ENCODE measurements at regions not wholly inside any gene's neighbourhood (a gene's known extent, or its start where the extent isn't known, plus 50 kb on each side); places are given as distances from the start of the nearest gene placed in this dataset.

GRCh38 chr18:11369556-11369955, 220.2 kb upstream of the PIEZO2 start:
- no peak overlapping the region for H3K4me2 ChIP-seq
- ChIA-PET CTCF (interaction anchor here (1.6 kb wide), 1 partner anchor 59 kb away, joined by 6 read pairs; no protein-coding TSS in a partner anchor), POLR2A (no interaction called here)
- no peaks in the 10 kb centered on the region for H3K9me3 ChIP-seq
- H3K4me3 ChIP-seq (ENCODE audit: low read depth in 2 of 2, low read length in 1 of 2): no peak overlapping the region
- H3K79me2 ChIP-seq (ENCODE audit: insufficient read depth): no peaks in the 10 kb centered on the region
- H3K27me3 ChIP-seq (ENCODE audit: insufficient read depth): no peaks in the 10 kb centered on the region
- no peaks in the 10 kb centered on the region for H3K36me3 ChIP-seq (replicated peaks in 1 of 2; ENCODE audit: control insufficient read depth in 1 of 2, insufficient read depth in 2 of 2, low read length in 1 of 2)
- no peaks in the 10 kb centered on the region for H3K4me1 ChIP-seq (ENCODE audit: control insufficient read depth in 1 of 2, insufficient read depth in 2 of 2, low read depth in 1 of 2, low read length in 1 of 2)
- no peak overlapping the region for H3K27ac ChIP-seq (ENCODE audit: low read depth in 2 of 2, low read length in 1 of 2)
- 55% methylated on average over 7 of the region's 7 CpGs for WGBS (ENCODE audit: low lambda C conversion rate)
- H3F3A ChIP-seq (replicated peaks; ENCODE audit: insufficient read depth): no peaks in the 10 kb centered on the region
- no peak for DNase-seq
- no peaks in the 10 kb centered on the region for H4K20me1 ChIP-seq (ENCODE audit: insufficient read depth)
- no peak overlapping the region for H3K9ac ChIP-seq
- TF ChIP-seq NRF1 (IDR thresholded peaks at IDR 0.05; ENCODE audit: low read depth, low read length) (no peak), POLR2AphosphoS5 (IDR thresholded peaks at IDR 0.05; ENCODE audit: low read depth, low read length) (no peak), RAD21 (IDR thresholded peaks at IDR 0.05; ENCODE audit: low read length) (no peak), ELF1 (IDR thresholded peaks at IDR 0.05) (no peak), IRF3 (IDR thresholded peaks at IDR 0.05; ENCODE audit: low read depth, low read length) (no peak), TAF1 (IDR thresholded peaks at IDR 0.05; ENCODE audit: borderline replicate concordance, low read depth, low read length) (no peak), RFX5 (IDR thresholded peaks at IDR 0.05; ENCODE audit: low read length) (no peak), EP300 (IDR thresholded peaks at IDR 0.05; ENCODE audit: borderline replicate concordance in 1 of 2, low read depth in 1 of 2, low read length in 1 of 2) (no peak), EZH2phosphoT487 (IDR thresholded peaks at IDR 0.05; ENCODE audit: borderline replicate concordance, low read depth) (no peak), FOXM1 (IDR thresholded peaks at IDR 0.05; ENCODE audit: low read depth) (no peak), MEF2A (IDR thresholded peaks at IDR 0.05; ENCODE audit: borderline replicate concordance, low read depth) (no peak), TEAD4 (IDR thresholded peaks at IDR 0.05; ENCODE audit: borderline replicate concordance, insufficient read depth) (no peak), TCF12 (IDR thresholded peaks at IDR 0.05) (no peak), GATA2 (CRISPR knock-in tag; IDR thresholded peaks at IDR 0.05) (no peak), PBX3 (IDR thresholded peaks at IDR 0.05) (no peak), MXI1 (IDR thresholded peaks at IDR 0.05; ENCODE audit: low read depth, low read length) (no peak), CTCF (IDR thresholded peaks at IDR 0.05) (no peak), ZBTB33 (IDR thresholded peaks at IDR 0.05; ENCODE audit: borderline replicate concordance, low read depth) (no peak)
- TF ChIP-seq, protein P1, sequence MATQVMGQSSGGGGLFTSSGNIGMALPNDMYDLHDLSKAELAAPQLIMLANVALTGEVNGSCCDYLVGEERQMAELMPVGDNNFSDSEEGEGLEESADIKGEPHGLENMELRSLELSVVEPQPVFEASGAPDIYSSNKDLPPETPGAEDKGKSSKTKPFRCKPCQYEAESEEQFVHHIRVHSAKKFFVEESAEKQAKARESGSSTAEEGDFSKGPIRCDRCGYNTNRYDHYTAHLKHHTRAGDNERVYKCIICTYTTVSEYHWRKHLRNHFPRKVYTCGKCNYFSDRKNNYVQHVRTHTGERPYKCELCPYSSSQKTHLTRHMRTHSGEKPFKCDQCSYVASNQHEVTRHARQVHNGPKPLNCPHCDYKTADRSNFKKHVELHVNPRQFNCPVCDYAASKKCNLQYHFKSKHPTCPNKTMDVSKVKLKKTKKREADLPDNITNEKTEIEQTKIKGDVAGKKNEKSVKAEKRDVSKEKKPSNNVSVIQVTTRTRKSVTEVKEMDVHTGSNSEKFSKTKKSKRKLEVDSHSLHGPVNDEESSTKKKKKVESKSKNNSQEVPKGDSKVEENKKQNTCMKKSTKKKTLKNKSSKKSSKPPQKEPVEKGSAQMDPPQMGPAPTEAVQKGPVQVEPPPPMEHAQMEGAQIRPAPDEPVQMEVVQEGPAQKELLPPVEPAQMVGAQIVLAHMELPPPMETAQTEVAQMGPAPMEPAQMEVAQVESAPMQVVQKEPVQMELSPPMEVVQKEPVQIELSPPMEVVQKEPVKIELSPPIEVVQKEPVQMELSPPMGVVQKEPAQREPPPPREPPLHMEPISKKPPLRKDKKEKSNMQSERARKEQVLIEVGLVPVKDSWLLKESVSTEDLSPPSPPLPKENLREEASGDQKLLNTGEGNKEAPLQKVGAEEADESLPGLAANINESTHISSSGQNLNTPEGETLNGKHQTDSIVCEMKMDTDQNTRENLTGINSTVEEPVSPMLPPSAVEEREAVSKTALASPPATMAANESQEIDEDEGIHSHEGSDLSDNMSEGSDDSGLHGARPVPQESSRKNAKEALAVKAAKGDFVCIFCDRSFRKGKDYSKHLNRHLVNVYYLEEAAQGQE (IDR thresholded peaks at IDR 0.05; ENCODE audit: low read depth, low read length): no peak
- TF ChIP-seq, protein P2, sequence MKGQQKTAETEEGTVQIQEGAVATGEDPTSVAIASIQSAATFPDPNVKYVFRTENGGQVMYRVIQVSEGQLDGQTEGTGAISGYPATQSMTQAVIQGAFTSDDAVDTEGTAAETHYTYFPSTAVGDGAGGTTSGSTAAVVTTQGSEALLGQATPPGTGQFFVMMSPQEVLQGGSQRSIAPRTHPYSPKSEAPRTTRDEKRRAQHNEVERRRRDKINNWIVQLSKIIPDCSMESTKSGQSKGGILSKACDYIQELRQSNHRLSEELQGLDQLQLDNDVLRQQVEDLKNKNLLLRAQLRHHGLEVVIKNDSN (IDR thresholded peaks at IDR 0.05; ENCODE audit: borderline replicate concordance, low read depth): no peak
- no peaks in the 10 kb centered on the region for H3K9me2 ChIP-seq
- no peak overlapping the region for H2AFZ ChIP-seq (ENCODE audit: low read depth)
